Activated T-cell treated with anti-CD3 and anti-CD28 coated beads, Interleukin-2, amount 50 U/mL, for 24 hours (primary cell): ENCODE measurements at regions not wholly inside any gene's neighbourhood (a gene's known extent, or its start where the extent isn't known, plus 50 kb on each side); places are given as distances from the start of the nearest gene placed in this dataset.
A peak's percentile ranks its signal among the peaks of the same experiment; 100 is the strongest.

Experiments used
- DNase-seq: peaks from one replicate; pipeline ENCODE4 v3.0.0-alpha.2; 2020
- H3K27ac Mint-ChIP-seq: 2 replicates; pipeline ENCODE4 v1.8.0; 2020; ENCODE audit warnings: mild to moderate bottlenecking, mixed read lengths
- H3K27me3 Mint-ChIP-seq: 2 replicates; pipeline ENCODE4 v1.8.0; 2020; ENCODE audit warnings: mixed read lengths
- H3K36me3 Mint-ChIP-seq: 2 replicates; pipeline ENCODE4 v1.8.0; 2020; ENCODE audit warnings: low read depth, mixed read lengths
- H3K4me1 Mint-ChIP-seq: 2 replicates; pipeline ENCODE4 v1.8.0; 2020; ENCODE audit warnings: low read depth, mixed read lengths
- H3K4me3 Mint-ChIP-seq: 2 replicates; pipeline ENCODE4 v1.8.0; 2020; ENCODE audit warnings: mild to moderate bottlenecking, moderate library complexity, mixed read lengths
- H3K9me3 Mint-ChIP-seq: 2 replicates; pipeline ENCODE4 v1.8.0; 2020; ENCODE audit warnings: mixed read lengths

GRCh38 chr11:70641369-70641768 lies 243.0 kb downstream of the CTTN start:
- no peak for DNase-seq
- Mint-ChIP-seq H3K4me1 (no peaks in the 10 kb centered on the region), H3K27ac (no peak overlapping the region), H3K27me3 (peaks cover 34% of the 10 kb centered on the region), H3K4me3 (no peak overlapping the region), H3K36me3 (no peaks in the 10 kb centered on the region), H3K9me3 (no peaks in the 10 kb centered on the region)

- no peaks in the 10 kb centered on the region for H3K9me3 Mint-ChIP-seq
- H3K4me3 Mint-ChIP-seq = no peak overlapping the region
- no peak for DNase-seq
- no peak overlapping the region for H3K27ac Mint-ChIP-seq
- H3K36me3 Mint-ChIP-seq = no peaks in the 10 kb centered on the region
- no peaks in the 10 kb centered on the region for H3K4me1 Mint-ChIP-seq
- H3K27me3 Mint-ChIP-seq = peaks cover 39% of the 10 kb centered on the region
These were observed 243.9 kb downstream of the CTTN start for GRCh38 chr11:70642266-70642665.

- H3K27me3 Mint-ChIP-seq = peaks cover 41% of the 10 kb centered on the region
- no peaks in the 10 kb centered on the region for H3K36me3 Mint-ChIP-seq
- DNase-seq = no peak
- no peak overlapping the region for H3K4me3 Mint-ChIP-seq
- H3K27ac Mint-ChIP-seq = no peak overlapping the region
- H3K4me1 Mint-ChIP-seq = no peaks in the 10 kb centered on the region
- H3K9me3 Mint-ChIP-seq = no peaks in the 10 kb centered on the region
These were observed 245.3 kb downstream of the CTTN start for GRCh38 chr11:70643642-70644041.

GRCh38 chr11:70644343-70645060 lies 246.2 kb downstream of the CTTN start:
- Mint-ChIP-seq H3K27ac (no peak overlapping the region), H3K36me3 (no peaks in the 10 kb centered on the region), H3K4me1 (no peaks in the 10 kb centered on the region), H3K27me3 (peaks cover 41% of the 10 kb centered on the region), H3K9me3 (no peaks in the 10 kb centered on the region), H3K4me3 (no peak overlapping the region)
- no peak for DNase-seq

GRCh38 chr11:70645537-70645936 lies 247.2 kb downstream of the CTTN start:
- Mint-ChIP-seq H3K27me3 (peaks cover 41% of the 10 kb centered on the region), H3K36me3 (no peaks in the 10 kb centered on the region), H3K4me3 (no peak overlapping the region), H3K9me3 (no peaks in the 10 kb centered on the region), H3K27ac (no peak overlapping the region), H3K4me1 (no peaks in the 10 kb centered on the region)
- no peak for DNase-seq

GRCh38 chr11:70646272-70647049 lies 248.1 kb downstream of the CTTN start:
- Mint-ChIP-seq H3K4me1 (no peaks in the 10 kb centered on the region), H3K27me3 (peaks cover 36% of the 10 kb centered on the region), H3K9me3 (no peaks in the 10 kb centered on the region), H3K27ac (no peak overlapping the region), H3K36me3 (no peaks in the 10 kb centered on the region), H3K4me3 (no peak overlapping the region)
- no peak for DNase-seq

- no peaks in the 10 kb centered on the region for H3K9me3 Mint-ChIP-seq
- H3K27ac Mint-ChIP-seq = no peak overlapping the region
- no peak overlapping the region for H3K4me3 Mint-ChIP-seq
- no peaks in the 10 kb centered on the region for H3K36me3 Mint-ChIP-seq
- no peak for DNase-seq
- H3K27me3 Mint-ChIP-seq = peaks cover 30% of the 10 kb centered on the region
- H3K4me1 Mint-ChIP-seq = no peaks in the 10 kb centered on the region
These were observed 249.1 kb downstream of the CTTN start for GRCh38 chr11:70647188-70648166.

- H3K27ac Mint-ChIP-seq = no peak overlapping the region
- no peak overlapping the region for H3K4me3 Mint-ChIP-seq
- H3K36me3 Mint-ChIP-seq = no peaks in the 10 kb centered on the region
- no peaks in the 10 kb centered on the region for H3K9me3 Mint-ChIP-seq
- H3K27me3 Mint-ChIP-seq = peaks cover 13% of the 10 kb centered on the region
- H3K4me1 Mint-ChIP-seq = no peaks in the 10 kb centered on the region
- peak; percentile 42 for DNase-seq
These were observed 252.0 kb downstream of the CTTN start for GRCh38 chr11:70650075-70650909.

- H3K36me3 Mint-ChIP-seq = no peaks in the 10 kb centered on the region
- no peak overlapping the region for H3K27ac Mint-ChIP-seq
- no peak overlapping the region for H3K4me3 Mint-ChIP-seq
- H3K4me1 Mint-ChIP-seq = no peaks in the 10 kb centered on the region
- no peaks in the 10 kb centered on the region for H3K9me3 Mint-ChIP-seq
- H3K27me3 Mint-ChIP-seq = peaks cover 16% of the 10 kb centered on the region
- DNase-seq = no peak
These were observed 252.7 kb downstream of the CTTN start for GRCh38 chr11:70651031-70651430.

- DNase-seq = no peak
- Mint-ChIP-seq H3K27me3 (peaks cover 23% of the 10 kb centered on the region), H3K4me1 (no peaks in the 10 kb centered on the region), H3K9me3 (no peaks in the 10 kb centered on the region), H3K27ac (no peak overlapping the region), H3K36me3 (no peaks in the 10 kb centered on the region), H3K4me3 (no peak overlapping the region)
These were observed 255.7 kb downstream of the CTTN start for GRCh38 chr11:70654016-70654415.

GRCh38 chr11:70655816-70656215 lies 257.5 kb downstream of the CTTN start:
- Mint-ChIP-seq H3K27me3 (peaks cover 39% of the 10 kb centered on the region), H3K9me3 (no peaks in the 10 kb centered on the region), H3K27ac (no peak overlapping the region), H3K4me3 (no peak overlapping the region), H3K4me1 (no peaks in the 10 kb centered on the region), H3K36me3 (no peaks in the 10 kb centered on the region)
- no peak for DNase-seq

GRCh38 chr11:70656252-70656651 lies 257.9 kb downstream of the CTTN start:
- H3K4me1 Mint-ChIP-seq = no peaks in the 10 kb centered on the region
- H3K4me3 Mint-ChIP-seq = no peak overlapping the region
- no peak for DNase-seq
- H3K9me3 Mint-ChIP-seq = no peaks in the 10 kb centered on the region
- H3K27ac Mint-ChIP-seq = no peak overlapping the region
- H3K27me3 Mint-ChIP-seq = peaks cover 43% of the 10 kb centered on the region
- H3K36me3 Mint-ChIP-seq = no peaks in the 10 kb centered on the region

GRCh38 chr11:70660059-70660888 lies 261.9 kb downstream of the CTTN start:
- Mint-ChIP-seq H3K4me1 (peaks cover 2% of the 10 kb centered on the region), H3K36me3 (no peaks in the 10 kb centered on the region), H3K4me3 (no peak overlapping the region), H3K27ac (no peak overlapping the region), H3K27me3 (peaks cover 78% of the 10 kb centered on the region), H3K9me3 (no peaks in the 10 kb centered on the region)
- DNase-seq = no peak
